Muscle of leg (tissue), 3 donors: ENCODE measurements at regions not wholly inside any gene's neighbourhood (a gene's known extent, or its start where the extent isn't known, plus 50 kb on each side); places are given as distances from the start of the nearest gene placed in this dataset.

Experiments
- DNase-seq: peaks from one replicate; pipeline ENCODE4 v3.0.0; 2013
- H3K27ac ChIP-seq: one replicate; pipeline ENCODE4 v1.5.1; 2013; ENCODE audit warnings: mild to moderate bottlenecking, low read length, control low read depth
- H3K27me3 ChIP-seq: one replicate; pipeline ENCODE4 v1.6.1; 2013; ENCODE audit warnings: low read length; ENCODE audit not compliant: control insufficient read depth, insufficient read depth
- H3K36me3 ChIP-seq: one replicate; pipeline ENCODE4 v1.6.1; 2013; ENCODE audit warnings: low read length; ENCODE audit not compliant: control insufficient read depth, insufficient read depth
- H3K4me1 ChIP-seq: one replicate; pipeline ENCODE4 v1.6.1; 2013; ENCODE audit warnings: low read length; ENCODE audit not compliant: control insufficient read depth, insufficient read depth
- H3K4me3 ChIP-seq: one replicate; pipeline ENCODE4 v1.5.1; 2013; ENCODE audit warnings: low read length, control low read depth
- H3K9me3 ChIP-seq: replicated peaks from 2 replicates; pipeline ENCODE4 v1.6.1; 2013; ENCODE audit warnings: low read depth, low read length; ENCODE audit not compliant: control insufficient read depth
- WGBS: methylation state at CpG from one replicate; pipeline ENCODE4 v1.1.5; 2013; ENCODE audit warnings: missing lambda C conversion rate; ENCODE audit not compliant: insufficient coverage; 5-methylcytosine and 5-hydroxymethylcytosine counted together

DNA sequence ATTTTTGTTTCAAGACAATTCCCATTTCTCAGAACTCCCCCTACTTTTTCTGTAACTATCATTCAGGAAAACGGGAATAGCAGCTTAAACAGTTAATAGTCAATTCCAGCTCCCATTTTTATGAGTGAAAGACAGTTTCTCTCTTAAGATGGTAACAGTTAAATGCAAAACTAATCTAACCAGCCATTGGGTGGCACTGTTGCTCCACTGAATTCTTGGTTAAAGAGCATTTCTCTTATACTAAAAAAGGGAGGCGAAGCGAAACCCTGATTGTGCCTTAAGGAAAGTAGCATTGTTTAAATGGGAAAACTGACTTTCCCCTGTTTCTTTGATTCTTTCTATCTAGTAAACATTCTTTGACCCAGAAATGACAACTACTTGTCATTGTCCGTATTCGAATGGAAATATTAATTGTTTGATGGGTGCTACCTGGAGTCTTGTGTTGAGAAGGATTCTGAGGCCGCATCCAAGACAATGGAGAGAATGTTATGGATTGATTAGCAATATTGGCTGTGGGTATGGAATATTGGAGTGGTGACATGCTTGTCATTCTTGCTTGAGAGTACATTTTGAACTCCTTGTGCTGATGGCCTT lies 507.8 kb downstream of the MAT2B start:
- 85% methylated on average over 3 of the region's 6 CpGs for WGBS
- no peak overlapping the region for H3K27ac ChIP-seq
- H3K9me3 ChIP-seq = no peaks in the 10 kb centered on the region
- DNase-seq = peak; percentile 83
- H3K4me1 ChIP-seq = no peaks in the 10 kb centered on the region
- no peaks in the 10 kb centered on the region for H3K36me3 ChIP-seq
- H3K4me3 ChIP-seq = no peak overlapping the region
- H3K27me3 ChIP-seq = no peaks in the 10 kb centered on the region

DNA sequence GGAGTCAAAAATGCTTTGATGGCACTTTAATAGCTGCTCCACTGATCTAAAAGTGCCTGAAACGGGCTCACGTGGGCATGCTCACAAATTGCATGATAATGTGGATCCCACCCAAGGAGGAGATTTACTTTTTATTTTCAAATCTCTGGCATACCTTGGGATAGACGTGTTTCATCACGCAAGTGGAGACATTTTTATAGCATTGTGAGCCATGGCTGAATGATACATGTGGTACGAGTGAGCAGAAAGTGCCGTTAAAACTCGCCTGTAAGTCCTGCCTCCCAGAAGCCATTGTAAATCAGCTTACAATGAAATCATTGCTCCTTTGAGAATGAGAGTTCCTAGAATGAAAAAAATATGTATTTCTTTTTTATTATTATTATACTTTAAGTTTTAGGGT lies 514.7 kb downstream of the MAT2B start:
- H3K27me3 ChIP-seq = no peaks in the 10 kb centered on the region
- no peaks in the 10 kb centered on the region for H3K36me3 ChIP-seq
- 53% methylated on average over 4 of the region's 7 CpGs for WGBS

GRCh38 chr5:164027738-164028137 lies 522.3 kb downstream of the MAT2B start:
- H3K27me3 ChIP-seq = no peaks in the 10 kb centered on the region
- 100% methylated on average over 1 of the region's 2 CpGs for WGBS
- H3K36me3 ChIP-seq = no peaks in the 10 kb centered on the region
- no peak overlapping the region for H3K4me3 ChIP-seq
- DNase-seq = no peak
- H3K4me1 ChIP-seq = no peaks in the 10 kb centered on the region
- H3K27ac ChIP-seq = no peak overlapping the region
- no peaks in the 10 kb centered on the region for H3K9me3 ChIP-seq

More for the DNA sequence above, 514.7 kb downstream of the MAT2B start:
- no peak overlapping the region for H3K4me3 ChIP-seq
- no peaks in the 10 kb centered on the region for H3K9me3 ChIP-seq
- DNase-seq = no peak
- H3K4me1 ChIP-seq = no peaks in the 10 kb centered on the region
- no peak overlapping the region for H3K27ac ChIP-seq

DNA sequence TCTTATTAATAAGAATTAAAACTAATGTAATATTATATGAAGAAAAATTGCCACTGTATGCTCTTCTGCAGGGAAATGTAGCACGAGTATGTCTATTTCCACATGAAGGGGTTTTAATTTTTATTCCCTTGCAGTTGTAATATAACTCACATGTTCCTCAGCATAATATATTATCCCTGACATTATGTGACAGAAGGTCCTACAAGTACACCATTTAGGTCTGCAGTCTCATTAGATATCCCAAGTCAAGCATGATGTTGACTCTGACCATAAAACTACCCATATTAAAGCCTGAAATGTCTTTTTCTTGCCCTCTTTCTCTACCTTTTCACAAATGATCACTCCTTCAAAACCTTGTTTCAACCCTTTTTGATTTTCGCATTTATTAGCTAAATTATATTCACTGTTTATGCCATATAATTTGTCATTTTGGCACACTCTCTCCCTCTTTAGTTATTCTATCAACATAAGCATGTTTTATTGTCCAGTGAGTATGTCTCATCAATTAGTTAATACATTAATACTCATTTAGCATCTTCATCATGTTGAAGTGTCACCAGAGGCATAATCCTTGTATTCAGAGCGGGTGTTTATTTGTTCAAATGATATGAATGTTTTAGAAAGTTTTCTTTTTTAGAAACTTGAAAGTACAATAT lies 532.8 kb downstream of the MAT2B start:
- no peaks in the 10 kb centered on the region for H3K27me3 ChIP-seq
- H3K36me3 ChIP-seq = no peaks in the 10 kb centered on the region
- no peak overlapping the region for H3K4me3 ChIP-seq
- DNase-seq = no peak
- no peaks in the 10 kb centered on the region for H3K4me1 ChIP-seq
- WGBS = no CpG with 5 or more reads among the region's 3 CpGs
- no peak overlapping the region for H3K27ac ChIP-seq
- no peaks in the 10 kb centered on the region for H3K9me3 ChIP-seq

GRCh38 chr5:164041105-164041504 lies 535.7 kb downstream of the MAT2B start:
- Histone ChIP-seq H3K27me3 (no peaks in the 10 kb centered on the region), H3K36me3 (no peaks in the 10 kb centered on the region), H3K4me3 (no peak overlapping the region), H3K27ac (no peak overlapping the region), H3K9me3 (no peaks in the 10 kb centered on the region), H3K4me1 (no peaks in the 10 kb centered on the region)
- no CpG with 5 or more reads among the region's 1 CpG for WGBS
- no peak for DNase-seq

GRCh38 chr5:164048359-164048926 lies 543.0 kb downstream of the MAT2B start:
- no peaks in the 10 kb centered on the region for H3K4me1 ChIP-seq
- H3K9me3 ChIP-seq = no peaks in the 10 kb centered on the region
- H3K4me3 ChIP-seq = no peak overlapping the region
- DNase-seq = peak; percentile 46
- no CpG with 5 or more reads among the region's 2 CpGs for WGBS
- H3K36me3 ChIP-seq = no peaks in the 10 kb centered on the region
- H3K27ac ChIP-seq = no peak overlapping the region
- no peaks in the 10 kb centered on the region for H3K27me3 ChIP-seq

- Histone ChIP-seq H3K27ac (no peak overlapping the region), H3K27me3 (no peaks in the 10 kb centered on the region), H3K4me1 (no peaks in the 10 kb centered on the region), H3K4me3 (no peak overlapping the region), H3K36me3 (no peaks in the 10 kb centered on the region), H3K9me3 (no peaks in the 10 kb centered on the region)
- DNase-seq = no peak
- WGBS = no CpG with 5 or more reads among the region's 1 CpG
Measured at GRCh38 chr5:164051745-164052144, 546.3 kb downstream of the MAT2B start.

GRCh38 chr5:164052536-164053093 lies 547.2 kb downstream of the MAT2B start:
- H3K4me3 ChIP-seq = no peak overlapping the region
- H3K9me3 ChIP-seq = no peaks in the 10 kb centered on the region
- WGBS = no CpG with 5 or more reads among the region's 3 CpGs

GRCh38 chr5:164053123-164053522 lies 547.7 kb downstream of the MAT2B start:
- Histone ChIP-seq H3K36me3 (no peaks in the 10 kb centered on the region), H3K4me1 (no peaks in the 10 kb centered on the region), H3K9me3 (no peaks in the 10 kb centered on the region), H3K27me3 (no peaks in the 10 kb centered on the region), H3K27ac (no peak overlapping the region), H3K4me3 (no peak overlapping the region)
- no CpG with 5 or more reads among the region's 1 CpG for WGBS
- no peak for DNase-seq

More at GRCh38 chr5:164052536-164053093, 547.2 kb downstream of the MAT2B start:
- Histone ChIP-seq H3K4me1 (no peaks in the 10 kb centered on the region), H3K36me3 (no peaks in the 10 kb centered on the region), H3K27ac (no peak overlapping the region), H3K27me3 (no peaks in the 10 kb centered on the region)
- no peak for DNase-seq

DNA sequence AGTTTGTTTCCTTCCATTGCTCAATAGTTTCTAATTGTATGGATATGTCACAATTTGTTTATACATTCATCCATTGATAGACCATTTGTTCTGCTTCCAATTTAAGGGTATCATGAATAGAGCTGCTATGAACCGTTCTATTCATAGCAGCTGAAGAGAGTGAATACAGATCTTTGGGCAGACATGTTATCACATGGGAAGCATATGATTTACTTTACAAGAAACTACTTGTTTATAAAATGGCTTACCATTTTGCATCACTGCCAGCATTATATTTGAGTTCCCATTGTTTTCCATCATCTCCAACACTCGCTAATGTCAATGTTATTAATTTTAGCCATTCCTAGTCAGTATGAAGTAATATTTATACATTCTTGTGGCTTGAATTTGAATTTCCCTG lies 549.0 kb downstream of the MAT2B start:
- Histone ChIP-seq H3K27ac (no peak overlapping the region), H3K36me3 (no peaks in the 10 kb centered on the region), H3K4me1 (no peaks in the 10 kb centered on the region), H3K27me3 (no peaks in the 10 kb centered on the region), H3K9me3 (no peaks in the 10 kb centered on the region), H3K4me3 (no peak overlapping the region)
- no peak for DNase-seq
- WGBS = no CpG with 5 or more reads among the region's 2 CpGs
